HG03565 (cell line): ENCODE measurements at regions not wholly inside any gene's neighbourhood (a gene's known extent, or its start where the extent isn't known, plus 50 kb on each side); places are given as distances from the start of the nearest gene placed in this dataset.
"Not testable (repeated sequence)": the region's sequence is repeated elsewhere in the genome, so short reads cannot be mapped to it uniquely, and the experiment has no call there.

Experiments
- ATAC-seq: cut with Tn5 transposase; IDR thresholded peaks from one replicate; pipeline ENCODE4 v1.9.1; 2021; ENCODE audit warnings: mild to moderate bottlenecking, moderate library complexity; ENCODE audit not compliant: unreplicated experiment

DNA sequence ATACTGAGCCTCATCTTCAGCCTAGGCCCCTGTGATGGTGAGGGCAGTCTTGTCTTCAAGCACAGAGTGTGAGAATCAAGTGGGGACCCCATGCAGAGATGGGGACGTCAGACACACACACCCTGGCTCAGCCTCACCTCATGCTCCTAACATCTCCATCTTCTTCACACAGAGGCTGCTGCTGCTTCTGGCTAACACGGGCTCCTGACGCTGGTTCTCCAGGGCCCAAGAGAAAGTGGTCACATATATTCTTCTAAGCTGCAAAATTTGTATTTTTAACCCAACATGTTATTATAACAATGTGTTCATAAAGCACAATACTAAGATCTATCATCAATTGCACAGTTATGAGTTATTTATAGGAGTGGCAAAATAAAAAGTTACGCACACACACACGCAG, 101.2 kb downstream of the VPREB1 start:
- no peak for ATAC-seq

DNA sequence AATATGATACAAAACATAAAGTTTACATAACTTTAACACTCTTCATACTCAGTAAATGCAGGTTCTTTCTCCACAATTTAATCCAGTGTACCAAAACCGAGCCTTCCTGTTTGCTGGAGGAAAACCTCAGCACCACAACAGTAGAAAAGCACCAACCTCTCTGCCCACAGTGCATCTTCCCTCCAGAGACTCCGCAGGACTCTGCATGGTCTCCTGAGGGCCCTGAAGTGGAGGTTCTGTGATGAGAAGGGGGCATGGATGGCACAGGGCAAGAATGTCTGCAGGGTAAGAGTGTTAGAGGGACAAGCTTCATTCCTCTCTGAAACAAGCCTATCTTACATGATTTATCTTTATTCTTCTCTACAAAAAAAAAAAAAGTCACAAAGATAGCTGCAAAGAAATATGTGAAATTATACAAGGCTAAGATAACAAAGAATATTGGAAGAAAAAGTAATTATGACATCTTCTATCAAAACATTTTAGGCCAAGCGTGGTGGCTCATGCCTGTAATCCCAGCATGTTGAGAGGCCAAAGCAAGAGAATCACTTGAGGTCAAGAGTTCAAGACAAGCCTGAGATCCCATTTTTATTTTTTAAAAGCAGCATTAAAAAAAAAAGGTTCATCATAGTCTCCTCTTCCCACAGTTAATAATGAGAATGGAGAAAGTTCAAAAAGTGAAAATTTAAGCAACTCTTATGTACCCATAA, 102.0 kb downstream of the VPREB1 start:
- no peak for ATAC-seq

DNA sequence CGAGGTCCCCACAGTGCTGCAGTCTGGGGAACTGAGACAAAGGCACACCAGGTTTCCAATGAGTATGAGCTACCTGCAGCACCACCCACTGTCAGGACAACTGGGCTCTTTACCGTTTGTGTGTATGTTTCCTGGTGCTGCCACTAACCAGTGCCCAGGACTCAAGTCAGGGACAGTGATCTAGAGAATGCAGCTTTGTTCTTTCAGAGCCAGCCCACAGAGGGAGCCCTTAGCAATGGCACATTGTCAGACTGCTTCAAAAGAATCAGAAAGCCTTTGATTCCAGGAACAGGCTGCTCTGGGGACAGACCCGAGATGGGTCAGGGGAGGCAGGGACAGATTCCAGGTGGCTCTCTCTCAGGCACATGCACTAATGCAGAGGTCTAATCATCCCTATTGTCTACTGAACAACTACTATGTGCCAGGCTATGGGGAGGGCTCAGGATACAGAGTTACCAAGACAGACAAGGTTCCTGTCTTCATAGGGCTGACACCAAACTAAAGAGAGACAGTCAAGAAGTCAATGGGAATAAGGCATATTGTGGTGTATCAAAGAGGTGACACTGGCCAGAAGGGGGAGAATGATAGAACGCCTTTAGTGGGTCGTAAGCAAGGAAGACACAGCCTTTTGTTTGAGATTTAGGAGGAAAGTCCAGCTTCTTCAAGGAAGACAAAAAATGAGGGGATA, 103.7 kb downstream of the VPREB1 start:
- ATAC-seq, result no peak

DNA sequence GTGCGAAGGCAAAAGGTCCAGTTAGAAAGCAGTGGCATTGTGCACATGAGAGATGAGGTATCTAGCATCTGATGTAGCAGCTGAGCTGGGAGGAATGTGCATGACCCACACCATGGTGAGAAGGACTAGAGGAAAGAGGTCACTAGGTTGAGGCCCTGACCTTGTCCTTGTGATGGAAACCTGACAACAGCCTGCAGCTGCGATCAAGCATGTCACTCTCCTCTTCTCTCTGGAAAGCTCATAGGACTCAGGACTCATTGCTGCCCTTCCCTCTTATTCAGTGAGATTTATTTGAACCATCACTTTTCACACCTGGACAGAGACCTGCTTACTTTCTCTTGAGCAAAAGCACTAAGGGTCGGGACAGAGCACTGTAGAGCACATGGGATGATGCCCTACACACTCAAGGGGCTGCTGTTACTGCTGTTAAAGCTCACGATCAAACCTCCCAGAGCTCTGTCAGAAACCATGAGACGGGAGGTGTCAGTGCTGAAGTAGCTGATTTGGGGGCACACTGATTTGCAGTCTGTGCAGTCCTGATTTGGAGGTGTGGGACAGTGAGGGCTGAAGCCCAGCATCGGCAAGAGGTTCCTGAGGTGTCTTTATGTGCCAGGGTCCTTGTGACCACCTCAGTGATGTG, 104.3 kb downstream of the VPREB1 start:
- ATAC-seq, result no peak

DNA sequence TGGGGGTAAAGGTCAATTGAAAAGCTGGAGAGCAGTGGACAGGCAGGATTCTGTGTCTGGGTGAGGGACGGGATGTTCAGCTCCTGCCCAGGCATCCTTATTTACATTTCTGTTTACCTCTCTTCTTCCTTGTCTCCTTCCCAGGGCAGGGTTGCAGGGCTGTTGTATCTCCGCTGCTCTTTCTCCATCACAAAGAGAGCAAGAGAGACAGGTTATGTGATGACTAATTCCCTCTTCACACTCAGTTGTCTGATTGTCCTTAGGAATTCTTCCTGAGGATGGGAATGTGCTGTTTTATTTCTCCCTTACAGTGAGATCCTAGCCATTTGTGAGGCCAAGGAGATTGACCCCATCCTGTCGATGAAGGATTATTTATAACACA, 104.9 kb downstream of the VPREB1 start:
- ATAC-seq, result no peak

DNA sequence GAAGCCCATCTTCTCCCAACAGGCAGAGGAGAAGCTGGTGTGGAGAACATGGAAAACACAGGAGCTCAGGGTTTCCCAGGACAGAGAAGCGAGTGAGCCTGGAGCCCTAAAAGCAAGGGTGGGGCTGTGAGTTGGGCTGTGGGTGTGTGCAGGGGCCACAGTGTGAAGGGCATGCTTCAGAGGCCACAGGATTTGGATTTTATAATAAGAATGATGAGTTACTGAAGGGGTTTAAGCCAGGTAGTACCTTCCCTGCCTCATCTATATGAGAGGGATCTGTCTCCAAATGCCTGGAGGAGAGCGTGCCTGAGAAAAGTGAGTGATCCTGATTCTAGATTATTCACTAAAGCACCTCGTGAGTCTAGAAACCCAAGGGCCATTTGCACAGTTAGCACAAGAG, 106.8 kb downstream of the VPREB1 start:
- ATAC-seq, result no peak

DNA sequence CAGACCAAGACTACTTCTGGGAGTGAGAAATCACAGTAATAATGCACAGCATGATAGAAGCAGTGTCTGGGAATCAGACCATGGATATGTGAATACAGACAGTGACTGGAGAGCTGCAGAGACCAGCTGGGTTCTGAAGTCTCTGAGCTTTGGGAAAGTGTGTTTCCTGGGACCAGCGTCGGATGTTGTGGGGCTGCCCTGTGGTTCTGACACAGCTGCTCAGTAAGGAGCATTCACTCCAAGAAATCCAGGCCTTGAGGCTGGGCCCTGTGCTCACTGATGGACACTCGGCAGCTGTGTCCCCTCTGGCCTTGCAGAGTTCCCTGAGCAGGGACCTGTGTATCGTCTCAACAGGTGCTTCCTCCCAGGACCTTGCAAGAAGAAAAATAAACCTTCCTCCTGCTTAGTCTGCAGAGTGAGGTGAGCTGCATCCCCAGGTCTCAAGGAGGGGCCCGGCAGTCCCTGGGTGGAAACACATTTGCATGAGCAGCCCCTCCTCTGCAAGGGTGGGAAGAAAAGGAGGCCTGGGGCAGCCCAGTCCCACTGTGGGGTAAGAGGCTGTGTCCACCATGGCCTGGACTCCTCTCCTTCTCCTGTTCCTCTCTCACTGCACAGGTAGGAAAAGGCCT, 107.9 kb downstream of the VPREB1 start:
- no peak for ATAC-seq

DNA sequence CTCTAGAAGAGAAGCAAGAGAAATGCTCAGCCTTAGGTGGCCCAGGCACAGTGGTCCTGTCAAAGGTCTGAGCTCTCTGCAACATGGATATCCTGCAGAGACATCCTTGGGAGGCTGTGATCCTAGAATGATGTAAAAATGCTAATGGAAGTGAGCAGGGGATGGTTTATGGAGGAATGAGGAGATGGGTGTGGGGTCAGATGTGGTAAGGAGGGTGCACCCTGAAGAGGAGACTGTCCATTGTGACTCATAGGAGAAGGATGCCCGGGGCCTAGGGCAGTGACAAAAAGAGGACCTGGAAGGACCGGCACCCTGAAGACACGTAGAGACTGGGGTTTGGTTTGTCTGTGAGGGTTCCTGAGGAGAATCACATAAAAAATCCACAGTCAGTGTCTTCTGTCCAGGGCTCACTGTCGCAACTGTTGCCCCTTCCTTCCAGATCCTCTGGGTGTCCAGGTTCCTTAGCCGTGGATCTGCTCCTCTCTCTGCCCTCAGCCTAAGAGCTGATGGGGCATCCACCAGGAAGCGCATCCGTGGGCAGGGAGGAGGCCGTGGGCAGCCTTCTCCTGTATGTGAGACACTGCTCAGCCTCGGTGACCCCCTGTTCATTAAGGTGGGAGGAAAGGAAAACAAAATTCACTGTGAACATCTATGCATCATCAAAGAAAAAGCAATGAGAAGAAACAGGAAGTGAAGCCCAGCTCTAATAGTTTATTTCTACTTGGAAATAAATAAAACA, 110.7 kb downstream of the VPREB1 start:
- no peak for ATAC-seq

DNA sequence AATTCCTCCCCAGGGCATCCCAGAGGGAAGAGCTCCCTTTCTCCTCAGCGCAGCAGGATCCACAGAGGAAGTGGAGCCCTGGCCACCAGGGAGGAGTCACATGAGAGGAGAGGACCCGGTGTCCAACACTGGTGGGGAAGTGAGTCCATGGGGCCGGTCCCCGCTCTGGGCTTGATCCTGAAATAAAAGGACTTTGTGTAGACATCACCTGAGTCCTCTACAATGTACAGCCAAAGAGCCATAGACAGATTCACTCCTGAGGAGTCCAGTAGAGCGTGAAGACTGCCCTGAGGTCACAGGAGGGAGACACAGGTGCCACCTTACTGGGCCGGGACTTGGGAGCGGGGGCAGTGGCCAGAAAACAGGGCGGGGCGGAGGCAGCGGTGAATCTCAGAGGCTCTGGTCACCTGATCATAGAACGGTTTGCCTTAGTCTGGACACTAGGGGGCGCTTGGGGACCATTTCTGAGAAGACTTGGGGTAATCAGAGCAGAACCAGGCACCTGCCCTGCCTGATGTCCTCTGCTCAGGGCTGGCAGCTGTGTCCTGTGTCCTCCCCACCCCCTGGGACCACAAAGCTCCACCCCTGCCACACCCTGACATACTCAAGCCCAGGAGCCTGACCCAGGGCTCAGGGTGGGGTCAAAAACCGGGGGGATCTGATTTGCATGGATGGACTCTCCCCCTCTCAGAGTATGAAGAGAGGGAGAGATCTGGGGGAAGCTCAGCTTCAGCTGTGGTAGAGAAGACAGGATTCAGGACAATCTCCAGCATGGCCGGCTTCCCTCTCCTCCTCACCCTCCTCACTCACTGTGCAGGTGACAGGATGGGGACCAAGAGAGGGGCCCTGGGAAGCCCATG, 112.7 kb downstream of the VPREB1 start:
- peak; percentile 75 for ATAC-seq

DNA sequence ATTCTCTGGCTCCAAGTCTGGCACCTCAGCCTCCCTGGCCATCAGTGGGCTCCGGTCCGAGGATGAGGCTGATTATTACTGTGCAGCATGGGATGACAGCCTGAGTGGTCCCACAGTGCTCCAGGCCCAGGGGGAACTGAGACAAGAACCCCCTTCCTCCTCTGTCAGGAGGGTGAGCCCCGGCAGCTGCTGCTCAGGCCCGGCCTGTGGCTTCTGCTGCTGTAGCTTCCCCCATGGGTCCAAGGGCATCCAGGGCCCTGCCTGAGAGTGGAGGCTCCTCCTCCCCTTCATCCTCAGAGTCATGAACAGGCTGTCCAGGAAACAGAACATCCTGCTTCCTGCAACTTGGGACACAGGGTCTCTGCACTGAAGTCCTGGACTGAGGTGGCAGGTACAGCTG, 113.6 kb downstream of the VPREB1 start:
- no peak for ATAC-seq

DNA sequence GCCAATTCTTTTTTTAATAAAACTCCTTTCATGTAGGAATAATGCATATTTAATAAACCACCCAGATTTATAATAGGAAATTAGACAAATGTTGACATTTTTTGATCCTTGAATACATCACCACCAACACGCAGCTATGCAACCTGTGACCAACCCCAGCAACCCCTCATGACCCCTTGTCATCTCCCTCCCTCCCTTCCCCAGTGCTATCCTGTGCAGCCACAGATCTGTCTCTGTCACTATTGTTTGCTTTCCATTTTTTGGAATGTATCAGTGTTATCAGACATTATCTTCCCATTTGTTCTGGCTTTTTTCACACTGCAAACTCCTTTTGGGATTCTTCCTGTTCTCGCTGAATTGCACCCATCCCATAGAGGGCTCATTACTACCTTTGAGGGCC, 114.1 kb downstream of the VPREB1 start:
- no peak for ATAC-seq

DNA sequence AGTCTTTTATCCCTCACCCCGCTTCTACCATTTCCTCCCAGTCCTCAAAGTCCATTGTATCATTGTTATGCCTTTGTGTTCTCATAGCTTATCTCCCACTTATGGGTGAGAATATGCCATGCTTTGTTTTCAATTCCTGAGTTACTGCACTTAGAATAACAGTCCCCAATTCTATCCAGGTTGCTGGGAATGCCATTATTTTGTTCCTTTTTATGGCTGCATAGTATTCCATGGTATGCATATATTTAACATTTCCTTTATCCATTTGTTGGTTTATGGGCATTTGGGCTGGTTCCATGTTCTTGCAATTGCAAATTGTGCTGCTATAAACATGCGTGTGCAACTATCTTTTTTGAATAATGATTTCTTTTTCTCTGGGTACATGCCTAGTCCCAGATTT, 114.9 kb downstream of the VPREB1 start:
- ATAC-seq, result no peak

DNA sequence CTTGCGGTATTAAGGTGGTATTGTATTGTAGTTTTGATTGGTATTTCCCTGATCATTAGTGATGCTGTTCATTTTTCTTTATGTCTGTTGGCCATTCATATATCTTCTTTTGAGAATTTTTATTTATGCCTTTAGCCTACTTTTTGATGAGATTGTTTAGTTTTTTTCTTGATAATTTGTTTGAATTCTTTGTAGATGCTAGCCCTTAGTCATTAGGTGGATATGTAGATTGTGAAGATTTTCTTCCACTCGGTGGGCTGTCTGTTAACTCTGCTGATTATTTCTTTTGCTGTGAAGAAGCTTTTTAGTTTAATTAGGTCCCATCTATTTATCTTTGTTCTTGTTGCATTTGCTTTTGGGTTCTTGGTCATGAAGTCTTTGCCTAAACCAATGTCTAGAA, 115.4 kb downstream of the VPREB1 start:
- ATAC-seq, result no peak

DNA sequence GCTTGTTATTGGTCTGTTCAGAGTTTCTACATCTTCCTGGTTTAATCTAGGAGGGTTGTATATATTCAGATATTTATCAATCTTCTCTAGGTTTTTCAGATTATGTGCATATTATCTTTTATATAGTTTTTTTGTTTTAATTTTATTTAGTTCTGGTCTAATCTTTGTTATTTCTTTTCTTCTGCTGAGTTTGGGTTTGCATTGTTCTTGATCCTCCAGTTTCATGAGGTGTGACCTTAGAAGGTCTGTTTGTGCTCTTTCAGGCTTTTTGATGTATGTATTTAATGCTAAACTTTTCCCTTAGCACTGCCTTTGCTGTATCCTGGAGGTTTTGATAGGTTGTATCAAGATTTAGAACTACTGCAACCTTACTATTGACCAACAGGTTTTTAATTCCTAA, 117.7 kb downstream of the VPREB1 start:
- ATAC-seq, result no peak

DNA sequence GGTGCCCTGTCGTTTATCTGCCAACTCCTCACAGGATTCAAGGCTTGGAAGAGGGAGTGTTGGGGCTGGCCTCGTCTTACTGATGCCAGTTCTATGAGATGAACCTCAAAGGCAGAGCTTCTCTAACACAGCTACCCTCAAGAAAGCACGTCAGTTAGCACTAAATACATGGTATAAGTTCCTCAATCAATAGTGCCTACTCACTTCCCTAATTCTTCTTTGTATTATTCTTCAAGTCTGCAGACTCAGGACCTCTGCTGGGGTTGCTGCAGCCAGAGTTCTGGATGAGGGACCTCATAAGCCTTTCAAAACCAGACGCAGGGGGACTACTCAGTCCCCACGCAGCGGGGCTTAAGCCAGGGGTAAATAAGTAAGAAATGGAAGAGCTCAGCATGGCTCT, 118.3 kb downstream of the VPREB1 start:
- no peak for ATAC-seq

DNA sequence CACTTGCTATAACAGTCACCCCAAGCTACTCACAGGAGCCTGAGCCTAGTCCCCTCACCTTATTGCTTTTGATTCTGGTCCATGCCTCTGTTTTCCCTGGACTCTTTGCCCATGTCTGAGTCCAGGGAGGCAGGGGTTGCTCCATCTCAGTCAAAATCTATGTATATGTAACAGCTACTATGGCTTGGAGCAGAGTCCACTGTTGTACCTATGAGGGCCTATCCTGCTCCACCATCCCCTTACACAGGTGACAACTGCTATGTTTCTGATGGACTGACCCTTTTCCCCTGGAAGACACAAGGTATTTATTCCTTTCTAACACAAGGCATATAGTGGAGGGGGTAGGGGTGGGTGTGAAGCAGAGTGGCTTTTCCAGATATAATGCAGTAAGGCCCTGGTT, 119.6 kb downstream of the VPREB1 start:
- no peak for ATAC-seq

DNA sequence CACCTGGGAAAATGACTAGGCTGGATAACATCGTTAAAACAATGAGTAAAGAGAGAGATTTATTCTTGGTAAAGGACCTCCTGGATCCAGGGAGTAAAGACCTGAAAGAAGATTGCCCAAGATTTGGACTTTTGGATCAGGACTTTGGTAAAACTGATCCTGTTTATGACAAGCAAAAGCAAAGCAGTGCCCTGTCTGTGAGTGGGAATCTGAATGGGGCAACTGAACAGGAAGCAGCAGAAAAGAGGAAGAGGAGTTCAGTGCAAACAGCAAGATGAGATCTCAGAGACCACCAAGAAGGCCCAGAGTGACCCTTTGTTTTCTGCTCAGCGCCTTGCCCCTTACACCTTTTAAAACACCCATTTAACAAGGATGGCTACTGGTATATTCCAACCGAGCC, 122.0 kb downstream of the VPREB1 start:
- no peak for ATAC-seq

DNA sequence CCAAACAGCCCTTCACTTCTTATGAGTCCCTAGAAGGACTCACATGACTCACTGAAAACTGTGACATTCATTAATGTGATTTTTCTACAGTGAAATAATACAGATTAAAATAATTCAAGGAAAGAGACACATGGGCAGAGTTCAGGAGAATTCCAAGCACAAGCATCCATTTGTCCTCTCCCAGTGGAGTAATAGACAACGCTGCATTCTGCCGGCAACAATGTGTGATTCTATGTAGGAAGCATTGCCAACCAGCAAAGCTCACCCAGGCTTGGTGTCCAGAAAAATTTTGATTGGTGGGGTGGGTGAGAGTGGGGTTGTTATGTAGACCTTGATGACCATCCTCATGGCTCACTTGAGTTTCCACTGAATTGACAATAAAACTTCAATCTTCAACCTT, 123.9 kb downstream of the VPREB1 start:
- ATAC-seq, result no peak

DNA sequence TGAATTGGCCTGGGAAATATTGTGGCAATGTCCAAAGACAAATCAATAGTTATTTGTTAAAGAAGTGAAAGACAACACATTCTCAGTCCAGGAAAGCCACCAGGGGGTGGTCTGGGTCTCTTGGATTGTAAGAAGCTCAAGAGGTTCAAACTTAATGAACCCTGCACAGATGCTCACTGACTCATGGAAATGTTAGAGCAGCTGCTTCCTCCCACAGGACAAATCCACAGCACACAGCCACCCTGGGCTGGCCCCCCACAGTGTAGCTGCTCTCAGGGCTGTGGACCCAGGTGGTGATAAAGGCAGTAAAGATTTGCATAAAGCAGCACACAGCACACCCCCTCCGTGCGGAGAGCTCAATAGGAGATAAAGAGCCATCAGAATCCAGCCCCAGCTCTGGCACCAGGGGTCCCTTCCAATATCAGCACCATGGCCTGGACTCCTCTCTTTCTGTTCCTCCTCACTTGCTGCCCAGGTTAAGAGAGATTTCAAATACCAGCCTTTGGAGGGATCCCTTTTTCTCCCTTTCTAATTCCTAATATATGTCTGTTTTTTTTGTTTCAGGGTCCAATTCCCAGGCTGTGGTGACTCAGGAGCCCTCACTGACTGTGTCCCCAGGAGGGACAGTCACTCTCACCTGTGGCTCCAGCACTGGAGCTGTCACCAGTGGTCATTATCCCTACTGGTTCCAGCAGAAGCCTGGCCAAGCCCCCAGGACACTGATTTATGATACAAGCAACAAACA, 124.8 kb downstream of the VPREB1 start:
- not testable (repeated sequence) for ATAC-seq

DNA sequence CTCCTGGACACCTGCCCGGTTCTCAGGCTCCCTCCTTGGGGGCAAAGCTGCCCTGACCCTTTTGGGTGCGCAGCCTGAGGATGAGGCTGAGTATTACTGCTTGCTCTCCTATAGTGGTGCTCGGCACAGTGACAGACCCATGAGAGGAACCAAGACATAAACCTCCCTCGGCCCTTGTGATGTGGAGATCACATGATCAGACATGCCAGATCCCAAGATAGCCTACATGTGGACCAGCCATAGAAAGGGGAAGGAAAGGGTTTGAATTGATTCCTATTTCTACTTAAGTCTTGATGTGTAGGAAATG, 125.3 kb downstream of the VPREB1 start:
- no peak for ATAC-seq
